Small intestine (tissue), 7 donors: ENCODE measurements at regions not wholly inside any gene's neighbourhood (a gene's known extent, or its start where the extent isn't known, plus 50 kb on each side); places are given as distances from the start of the nearest gene placed in this dataset.

Experiments used
- DNase-seq, 2 donors: peaks; one replicate each; pipeline versions ENCODE4 v3.0.0 to v3.0.0-alpha.2; 2013
- FAIRE-seq: peaks from 2 replicates; lab custom pipeline; 2012; peaks lifted over from hg19 to GRCh38; lab: Jason Lieb, UNC
- H3K27ac ChIP-seq, 3 donors: one replicate each; pipeline ENCODE4 v1.5.1; 2013; ENCODE audit warnings: low read length in 2 of 3, mild to moderate bottlenecking in 2 of 3, control low read depth in 1 of 3, inconsistent platforms in 1 of 3, low read depth in 1 of 3, moderate library complexity in 1 of 3
- H3K27me3 ChIP-seq, 3 donors: one replicate each; pipeline ENCODE4 v1.6.1; 2013; ENCODE audit warnings: low read length in 3 of 3, inconsistent platforms in 1 of 3; ENCODE audit not compliant: control insufficient read depth in 3 of 3, insufficient read depth in 3 of 3
- H3K36me3 ChIP-seq, 3 donors: one replicate each; pipeline ENCODE4 v1.6.1; 2013; ENCODE audit warnings: low read length in 3 of 3, inconsistent platforms in 1 of 3, low read depth in 1 of 3, mild to moderate bottlenecking in 1 of 3, moderate library complexity in 1 of 3; ENCODE audit not compliant: control insufficient read depth in 3 of 3, insufficient read depth in 2 of 3
- H3K4me1 ChIP-seq, 3 donors: one replicate each; pipeline ENCODE4 v1.6.1; 2013; ENCODE audit warnings: low read length in 2 of 3, inconsistent platforms in 1 of 3, low read depth in 1 of 3, mild to moderate bottlenecking in 1 of 3, moderate library complexity in 1 of 3; ENCODE audit not compliant: control insufficient read depth in 3 of 3, insufficient read depth in 2 of 3
- H3K4me3 ChIP-seq, 3 donors: one replicate each; pipeline ENCODE4 v1.5.1; 2013; ENCODE audit warnings: low read length in 3 of 3, control low read depth in 1 of 3, inconsistent platforms in 1 of 3, low read depth in 1 of 3, mild to moderate bottlenecking in 1 of 3, moderate library complexity in 1 of 3
- H3K9me3 ChIP-seq, 2 donors: one replicate each; pipeline ENCODE4 v1.6.1; 2013; ENCODE audit warnings: low read depth in 1 of 2, low read length in 1 of 2; ENCODE audit not compliant: control insufficient read depth in 2 of 2, insufficient read depth in 1 of 2
- WGBS, 3 donors: extraction: QIAGEN DNeasy Blood & Tissue Kit; methylation state at CpG; one replicate each; pipeline ENCODE4 v1.1.7; 2013; 5-methylcytosine and 5-hydroxymethylcytosine counted together
- donor health status: healthy with polysubstance abuse.
- donor health status: control.
- donor health status: control.
- donor health status: Bipolar disorder and iron deficiency.
- donor health status: healthy.

DNA sequence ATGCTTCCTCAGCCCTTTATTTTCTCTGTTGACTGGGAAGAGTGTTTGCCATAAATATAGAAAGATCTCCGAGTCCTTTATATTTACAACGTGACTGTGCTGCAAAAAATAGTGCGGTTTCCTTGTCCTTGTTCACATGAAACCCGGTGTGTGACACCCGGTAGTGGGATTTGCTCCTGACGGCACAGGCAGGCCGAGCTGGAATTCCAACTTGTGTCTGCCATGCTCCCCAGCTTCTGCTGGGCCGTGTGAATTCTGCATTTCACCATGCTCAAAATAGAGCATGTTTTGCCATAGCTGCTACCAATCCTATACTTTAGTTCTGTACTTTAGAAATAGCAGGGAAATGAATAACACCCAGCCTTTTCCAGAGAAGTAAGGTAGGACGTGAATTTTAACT lies 60.3 kb upstream of the PDE10A start:
- H3K4me3 ChIP-seq, result no peak overlapping the region
- FAIRE-seq, result no peak
- WGBS, 3 donors, result 83 to 85% (median 85%) methylated on average over 9 of the region's 9 CpGs
- no peaks in the 10 kb centered on the region for H3K4me1 ChIP-seq
- no peaks in the 10 kb centered on the region for H3K36me3 ChIP-seq
- DNase-seq, result no peak
- no peak overlapping the region for H3K27ac ChIP-seq
- H3K27me3 ChIP-seq, result peaks cover 0 to 7% (median 0%) of the 10 kb centered on the region in 3 donors
- no peaks in the 10 kb centered on the region for H3K9me3 ChIP-seq

GRCh38 chr6:165722022-165722421 lies 59.0 kb upstream of the PDE10A start:
- H3K36me3 ChIP-seq, result no peaks in the 10 kb centered on the region
- FAIRE-seq (no peak), DNase-seq (no peak)
- H3K9me3 ChIP-seq, result no peaks in the 10 kb centered on the region
- no peaks in the 10 kb centered on the region for H3K4me1 ChIP-seq
- 66 to 71% (median 67%) methylated on average over 4 of the region's 4 CpGs for WGBS, 3 donors
- H3K27ac ChIP-seq, result no peak overlapping the region
- peaks cover 0 to 4% (median 0%) of the 10 kb centered on the region in 3 donors for H3K27me3 ChIP-seq
- H3K4me3 ChIP-seq, result no peak overlapping the region

GRCh38 chr6:165721356-165721755 lies 58.3 kb upstream of the PDE10A start:
- Histone ChIP-seq H3K27ac (no peak overlapping the region), H3K4me3 (no peak overlapping the region), H3K4me1 (peaks cover 0 to 3% (median 0%) of the 10 kb centered on the region in 3 donors), H3K9me3 (no peaks in the 10 kb centered on the region), H3K36me3 (no peaks in the 10 kb centered on the region), H3K27me3 (peaks cover 0 to 3% (median 0%) of the 10 kb centered on the region in 3 donors)
- FAIRE-seq, result no peak
- WGBS, 3 donors, result 53 to 79% (median 69%) methylated on average over 3 of the region's 3 CpGs
- DNase-seq, result no peak

GRCh38 chr6:165718491-165718891 lies 55.5 kb upstream of the PDE10A start:
- Histone ChIP-seq H3K9me3 (no peaks in the 10 kb centered on the region), H3K36me3 (no peaks in the 10 kb centered on the region), H3K4me1 (peaks cover 0 to 5% (median 0%) of the 10 kb centered on the region in 3 donors), H3K27me3 (peaks cover 0 to 3% (median 0%) of the 10 kb centered on the region in 3 donors), H3K4me3 (no peak overlapping the region), H3K27ac (no peak overlapping the region)
- DNase-seq (no peak), FAIRE-seq (no peak)
- WGBS, 3 donors, result 35 to 54% (median 36%) methylated on average over 4 of the region's 4 CpGs

GRCh38 chr6:165717732-165718465 lies 54.9 kb upstream of the PDE10A start:
- Histone ChIP-seq H3K27me3 (peaks cover 0 to 3% (median 0%) of the 10 kb centered on the region in 3 donors), H3K4me3 (no peak overlapping the region), H3K36me3 (no peaks in the 10 kb centered on the region), H3K4me1 (peaks cover 0 to 5% (median 0%) of the 10 kb centered on the region in 3 donors), H3K27ac (no peak overlapping the region), H3K9me3 (no peaks in the 10 kb centered on the region)
- WGBS, 3 donors, result 31 to 54% (median 33%) methylated on average over 5 of the region's 5 CpGs
- FAIRE-seq, result no peak
- DNase-seq, result no peak

- Histone ChIP-seq H3K36me3 (no peaks in the 10 kb centered on the region), H3K27me3 (peaks cover 0 to 3% (median 0%) of the 10 kb centered on the region in 3 donors), H3K27ac (no peak overlapping the region), H3K4me1 (peaks cover 0 to 5% (median 0%) of the 10 kb centered on the region in 3 donors), H3K9me3 (no peaks in the 10 kb centered on the region), H3K4me3 (no peak overlapping the region)
- WGBS, 3 donors, result 83 to 93% (median 83%) methylated on average over 4 of the region's 4 CpGs
- DNase-seq (no peak), FAIRE-seq (no peak)
These were observed 53.8 kb upstream of the PDE10A start for GRCh38 chr6:165716886-165717285.

- no peaks in the 10 kb centered on the region for H3K36me3 ChIP-seq
- H3K27ac ChIP-seq, result no peak overlapping the region
- 83 to 92% (median 89%) methylated on average over 11 of the region's 11 CpGs for WGBS, 3 donors
- no peak for FAIRE-seq
- peaks cover 0 to 5% (median 0%) of the 10 kb centered on the region in 3 donors for H3K4me1 ChIP-seq
- no peak for DNase-seq
- no peaks in the 10 kb centered on the region for H3K9me3 ChIP-seq
- peaks cover 0 to 3% (median 0%) of the 10 kb centered on the region in 3 donors for H3K27me3 ChIP-seq
- H3K4me3 ChIP-seq, result no peak overlapping the region
These were observed 52.4 kb upstream of the PDE10A start for GRCh38 chr6:165715428-165715827.

DNA sequence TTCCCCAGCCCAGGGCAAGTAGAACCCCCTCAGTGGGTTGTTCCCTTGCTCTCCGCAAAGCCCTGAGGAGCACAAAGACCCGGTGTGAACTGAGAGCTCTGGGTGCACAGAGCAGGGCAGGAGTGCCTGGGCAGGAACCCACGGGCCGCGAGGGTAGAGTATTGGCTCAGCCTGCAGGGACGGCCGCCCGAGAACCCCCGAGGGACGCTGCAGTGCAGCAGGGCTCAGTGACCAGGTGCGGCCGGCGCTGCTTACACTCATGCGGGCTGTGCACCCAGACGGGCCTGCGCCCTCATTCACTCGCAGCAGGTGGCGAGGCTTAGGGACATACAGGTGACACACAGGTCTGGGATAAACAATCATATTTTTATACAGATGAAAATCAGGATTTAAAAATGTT lies 51.9 kb upstream of the PDE10A start:
- FAIRE-seq (no peak), DNase-seq (no peak)
- Histone ChIP-seq H3K4me3 (no peak overlapping the region), H3K9me3 (no peaks in the 10 kb centered on the region), H3K27ac (no peak overlapping the region), H3K27me3 (peaks cover 0 to 3% (median 0%) of the 10 kb centered on the region in 3 donors), H3K4me1 (peaks cover 0 to 5% (median 0%) of the 10 kb centered on the region in 3 donors), H3K36me3 (no peaks in the 10 kb centered on the region)
- WGBS, 3 donors, result 90 to 95% (median 95%) methylated on average over 18 of the region's 18 CpGs
